SK-N-SH (cell line): ENCODE measurements at regions not wholly inside any gene's neighbourhood (a gene's known extent, or its start where the extent isn't known, plus 50 kb on each side); places are given as distances from the start of the nearest gene placed in this dataset.

Experiments used
- CTCF ChIA-PET: fragments of 300-600, 350-600 bp; formaldehyde crosslinking; extraction: SDS; loops from one replicate; lab custom pipeline; 2021; lab: Yijun Ruan, JAX
- POLR2A ChIA-PET: fragments of 350-600 bp; sonication (Branson Sonifier 250); formaldehyde crosslinking; extraction: SDS; loops from one replicate; lab custom pipeline; 2020; ENCODE audit warnings: antibody characterized with exemption, inconsistent platforms; lab: Yijun Ruan, JAX
- DNase-seq: peaks from one replicate; pipeline ENCODE4 v3.0.0; 2012
- H2AFZ ChIP-seq: fragments of 200-600 bp; sonication (generic); 2 replicates; pipeline ENCODE4 v1.8.1; 2016; ENCODE audit warnings: antibody characterized with exemption, mild to moderate bottlenecking, low read depth
- H3F3A ChIP-seq: fragments of 200-600 bp; sonication (generic); replicated peaks from 2 replicates; pipeline ENCODE3; 2016; ENCODE audit warnings: antibody characterized with exemption, mild to moderate bottlenecking; ENCODE audit not compliant: insufficient read depth
- H3K27ac ChIP-seq, 2 experiments: fragments of 200-500 bp in 1 of 2; fragments of 200-600 bp in 1 of 2; sonication (Bioruptor generic) in 1 of 2; sonication (generic), shearing (Covaris generic) in 1 of 2; 2 replicates each; pipeline versions ENCODE4 v1.5.1 to v1.6.1; 2014 to 2016; ENCODE audit warnings: low read depth in 2 of 2, inconsistent platforms in 1 of 2, low read length in 1 of 2, mild to moderate bottlenecking in 1 of 2, mixed read lengths in 1 of 2
- H3K27me3 ChIP-seq: fragments of 200-600 bp; sonication (generic), shearing (Covaris generic); 2 replicates; pipeline ENCODE4 v1.6.1; 2016; ENCODE audit warnings: mixed run types; ENCODE audit not compliant: insufficient read depth
- H3K36me3 ChIP-seq, 2 experiments: fragments of 200-500 bp in 1 of 2; fragments of 200-600 bp in 1 of 2; sonication (Bioruptor generic) in 1 of 2; sonication (generic) in 1 of 2; replicated peaks in 1 of 2; 2 replicates each; pipeline versions ENCODE3 to v1.5.1; 2014 to 2016; ENCODE audit warnings: low read length in 1 of 2, mild to moderate bottlenecking in 1 of 2; ENCODE audit not compliant: insufficient read depth in 2 of 2, control insufficient read depth in 1 of 2
- H3K4me1 ChIP-seq, 2 experiments: fragments of 200-500 bp in 1 of 2; fragments of 200-600 bp in 1 of 2; sonication (Bioruptor generic) in 1 of 2; sonication (generic), shearing (Covaris generic) in 1 of 2; 2 replicates each; pipeline versions ENCODE4 v1.5.1 to v1.6.1; 2014 to 2016; ENCODE audit warnings: low read depth in 1 of 2, low read length in 1 of 2, mixed run types in 1 of 2; ENCODE audit not compliant: insufficient read depth in 2 of 2, control insufficient read depth in 1 of 2
- H3K4me2 ChIP-seq: fragments of 200-600 bp; sonication (generic), shearing (Covaris generic); 2 replicates; pipeline ENCODE4 v1.6.1; 2017; ENCODE audit warnings: mixed run types
- H3K4me3 ChIP-seq, 2 experiments: fragments of 200-500 bp in 1 of 2; fragments of 200-600 bp in 1 of 2; sonication (Bioruptor generic) in 1 of 2; sonication (generic), shearing (Covaris generic) in 1 of 2; 2 replicates each; pipeline versions ENCODE4 v1.5.1 to v1.8.1; 2014 to 2016; ENCODE audit warnings: low read depth in 2 of 2, inconsistent platforms in 1 of 2, low read length in 1 of 2, mild to moderate bottlenecking in 1 of 2, mixed read lengths in 1 of 2, moderate library complexity in 1 of 2
- H3K79me2 ChIP-seq: fragments of 200-600 bp; sonication (generic); 2 replicates; pipeline ENCODE4 v1.8.1; 2017; ENCODE audit warnings: mild to moderate bottlenecking; ENCODE audit not compliant: insufficient read depth
- H3K9ac ChIP-seq: fragments of 200-600 bp; sonication (generic); 2 replicates; pipeline ENCODE4 v1.6.1; 2017; ENCODE audit warnings: mixed run types
- H3K9me2 ChIP-seq: fragments of 200-600 bp; sonication (generic); 2 replicates; pipeline ENCODE4 v1.6.1; 2017; ENCODE audit warnings: mixed run types
- H3K9me3 ChIP-seq: fragments of 200-600 bp; sonication (generic); 2 replicates; pipeline ENCODE4 v1.6.1; 2017; ENCODE audit warnings: mixed run types, mild to moderate bottlenecking, moderate library complexity
- H4K20me1 ChIP-seq: fragments of 200-600 bp; sonication (generic); 2 replicates; pipeline ENCODE4 v1.6.1; 2017; ENCODE audit warnings: mild to moderate bottlenecking, mixed run types; ENCODE audit not compliant: insufficient read depth
- EP300 ChIP-seq, 2 experiments: IDR thresholded peaks; 2 replicates each; pipeline versions ENCODE4 v1.4.0 to v1.6.1; 2012; ENCODE audit warnings: borderline replicate concordance in 1 of 2, low read depth in 1 of 2, low read length in 1 of 2
- JUND ChIP-seq: IDR thresholded peaks from 2 replicates; pipeline ENCODE4 v1.4.0; 2012
- MEF2A ChIP-seq: IDR thresholded peaks from 2 replicates; pipeline ENCODE4 v1.4.0; 2012; ENCODE audit warnings: low read depth, borderline replicate concordance
- NRF1 ChIP-seq: IDR thresholded peaks from 2 replicates; pipeline ENCODE4 v1.6.1; 2012; ENCODE audit warnings: low read depth, mild to moderate bottlenecking, low read length
- RAD21 ChIP-seq: IDR thresholded peaks from 2 replicates; pipeline ENCODE4 v1.6.1; 2012; ENCODE audit warnings: mild to moderate bottlenecking, low read length
- RCOR1 ChIP-seq: fragments of 150-350 bp; IDR thresholded peaks from 2 replicates; pipeline ENCODE4 v1.6.1; 2017; ENCODE audit warnings: antibody characterized with exemption, low read length
- SIN3A ChIP-seq: IDR thresholded peaks from 2 replicates; pipeline ENCODE4 v1.6.1; 2012; ENCODE audit warnings: low read depth, mild to moderate bottlenecking, low read length, moderate library complexity, borderline replicate concordance
- SMC3 ChIP-seq: IDR thresholded peaks from 2 replicates; pipeline ENCODE4 v1.6.1; 2012; ENCODE audit warnings: low read depth, low read length, improper control_type of control experiment
- TCF12 ChIP-seq: IDR thresholded peaks from 2 replicates; pipeline ENCODE4 v1.4.0; 2012
- TEAD4 ChIP-seq: IDR thresholded peaks from 2 replicates; pipeline ENCODE4 v1.4.0; 2012; ENCODE audit warnings: mild to moderate bottlenecking, borderline replicate concordance; ENCODE audit not compliant: insufficient read depth
- YY1 ChIP-seq: IDR thresholded peaks from 2 replicates; pipeline ENCODE4 v1.4.0; 2012; ENCODE audit warnings: low read depth, mild to moderate bottlenecking
- WGBS: methylation state at CpG from one replicate; pipeline ENCODE4 v1.1.6; 2017; ENCODE audit warnings: low lambda C conversion rate; 5-methylcytosine and 5-hydroxymethylcytosine counted together
- TF ChIP-seq, protein P1 (sequence below): IDR thresholded peaks from 2 replicates; pipeline ENCODE4 v1.6.1; 2012; ENCODE audit warnings: mild to moderate bottlenecking, low read depth, low read length, moderate library complexity
- TF ChIP-seq, protein P2 (sequence below): IDR thresholded peaks from 2 replicates; pipeline ENCODE4; 2012

DNA sequence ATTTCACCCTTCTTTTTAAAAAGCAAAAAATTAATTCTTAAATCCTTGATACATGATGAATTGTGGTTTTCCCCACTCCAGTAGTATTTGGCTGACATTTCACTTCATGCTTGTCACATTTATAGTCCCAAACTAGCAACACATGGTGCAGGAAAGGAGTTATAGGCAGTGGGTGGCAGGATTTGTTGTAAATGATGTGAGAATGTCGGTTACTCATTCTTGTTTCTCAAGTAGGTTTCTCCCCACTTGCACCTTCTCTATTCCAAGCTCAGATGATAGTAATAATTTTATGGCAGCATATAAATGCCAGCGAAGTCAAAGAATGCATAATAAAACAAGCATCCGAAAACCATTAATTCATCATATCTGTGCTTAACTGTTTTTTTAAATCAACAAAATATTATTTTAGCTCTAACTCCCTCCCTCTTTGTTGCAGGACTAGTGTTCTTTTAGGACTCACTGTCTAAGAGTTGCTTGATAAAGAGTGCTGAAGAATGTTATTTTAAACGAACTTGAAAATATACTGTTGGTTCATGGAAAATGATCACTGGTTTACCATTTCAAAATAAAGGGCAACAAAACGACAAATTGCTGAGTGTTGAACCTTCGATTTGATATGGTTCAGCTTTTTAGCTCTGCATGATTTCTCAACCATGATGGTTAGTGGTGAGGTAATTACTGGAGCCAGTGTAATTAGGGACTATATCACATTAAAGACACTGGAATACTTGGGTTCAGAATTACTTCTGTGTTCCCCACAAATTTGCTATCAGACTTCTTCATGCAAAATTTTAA is 88.1 kb upstream of the ADAMTSL1 start:
- no peaks in the 10 kb centered on the region for H3K79me2 ChIP-seq
- no peaks in the 10 kb centered on the region for H3K27me3 ChIP-seq
- ChIA-PET POLR2A (no interaction called here), CTCF (interaction anchor here (1.1 to 1.5 kb wide), 2 partner anchors 9 to 853 kb away, joined by 3 read pairs; no protein-coding TSS in a partner anchor)
- TF ChIP-seq NRF1 (no peak), EP300 (IDR thresholded peaks at IDR 0.05; ENCODE audit: borderline replicate concordance in 1 of 2, low read depth in 1 of 2, low read length in 1 of 2) (no peak), JUND (no peak)
- H3K9me2 ChIP-seq = no peaks in the 10 kb centered on the region
- no peaks in the 10 kb centered on the region for H3F3A ChIP-seq
- WGBS = 75% methylated on average over 6 of the region's 6 CpGs
- H3K4me1 ChIP-seq = no peaks in the 10 kb centered on the region
- no peaks in the 10 kb centered on the region for H4K20me1 ChIP-seq
- no peak overlapping the region for H3K27ac ChIP-seq
- H3K36me3 ChIP-seq = no peaks in the 10 kb centered on the region
- H3K4me3 ChIP-seq = no peak overlapping the region
- H3K4me2 ChIP-seq = no peak overlapping the region
- H3K9me3 ChIP-seq = no peaks in the 10 kb centered on the region
- H3K9ac ChIP-seq = no peak overlapping the region
- no peak overlapping the region for H2AFZ ChIP-seq
- no peak for DNase-seq

DNA sequence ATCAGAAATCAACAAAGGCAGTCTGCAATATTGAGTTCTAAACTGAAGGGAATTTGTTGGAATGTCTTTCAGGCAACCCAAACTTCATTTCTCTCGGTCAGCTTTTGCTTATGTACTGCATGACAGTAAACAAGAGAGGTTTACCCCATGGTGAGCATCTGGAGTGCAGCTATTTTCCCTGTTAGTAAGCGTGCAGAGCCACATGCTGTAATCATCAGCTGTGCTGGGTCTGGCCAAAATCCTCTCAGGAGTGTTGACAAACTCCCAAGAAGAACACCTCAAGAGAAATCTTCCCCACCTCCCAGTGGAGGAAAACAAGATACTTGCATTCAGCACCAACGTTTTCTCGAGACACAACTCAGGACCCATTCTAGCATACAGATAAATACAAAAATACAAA is 83.6 kb upstream of the ADAMTSL1 start:
- WGBS = 80% methylated on average over 4 of the region's 4 CpGs
- Histone ChIP-seq H2AFZ (no peak overlapping the region), H3K9ac (no peak overlapping the region), H4K20me1 (no peaks in the 10 kb centered on the region), H3K4me3 (no peak overlapping the region), H3F3A (peaks cover 22% of the 10 kb centered on the region), H3K36me3 (no peaks in the 10 kb centered on the region), H3K9me2 (no peaks in the 10 kb centered on the region), H3K4me2 (no peak overlapping the region), H3K4me1 (peaks cover 0 to 11% of the 10 kb centered on the region in 2 experiments; a peak in 2 of 4 replicates), H3K9me3 (no peaks in the 10 kb centered on the region), H3K27me3 (no peaks in the 10 kb centered on the region), H3K27ac (no peak overlapping the region), H3K79me2 (no peaks in the 10 kb centered on the region)
- DNase-seq = no peak
- TF ChIP-seq RCOR1 (no peak), YY1 (no peak), TEAD4 (no peak), SMC3 (no peak), RAD21 (no peak), TCF12 (no peak), MEF2A (no peak), SIN3A (no peak)
- TF ChIP-seq, protein P1, sequence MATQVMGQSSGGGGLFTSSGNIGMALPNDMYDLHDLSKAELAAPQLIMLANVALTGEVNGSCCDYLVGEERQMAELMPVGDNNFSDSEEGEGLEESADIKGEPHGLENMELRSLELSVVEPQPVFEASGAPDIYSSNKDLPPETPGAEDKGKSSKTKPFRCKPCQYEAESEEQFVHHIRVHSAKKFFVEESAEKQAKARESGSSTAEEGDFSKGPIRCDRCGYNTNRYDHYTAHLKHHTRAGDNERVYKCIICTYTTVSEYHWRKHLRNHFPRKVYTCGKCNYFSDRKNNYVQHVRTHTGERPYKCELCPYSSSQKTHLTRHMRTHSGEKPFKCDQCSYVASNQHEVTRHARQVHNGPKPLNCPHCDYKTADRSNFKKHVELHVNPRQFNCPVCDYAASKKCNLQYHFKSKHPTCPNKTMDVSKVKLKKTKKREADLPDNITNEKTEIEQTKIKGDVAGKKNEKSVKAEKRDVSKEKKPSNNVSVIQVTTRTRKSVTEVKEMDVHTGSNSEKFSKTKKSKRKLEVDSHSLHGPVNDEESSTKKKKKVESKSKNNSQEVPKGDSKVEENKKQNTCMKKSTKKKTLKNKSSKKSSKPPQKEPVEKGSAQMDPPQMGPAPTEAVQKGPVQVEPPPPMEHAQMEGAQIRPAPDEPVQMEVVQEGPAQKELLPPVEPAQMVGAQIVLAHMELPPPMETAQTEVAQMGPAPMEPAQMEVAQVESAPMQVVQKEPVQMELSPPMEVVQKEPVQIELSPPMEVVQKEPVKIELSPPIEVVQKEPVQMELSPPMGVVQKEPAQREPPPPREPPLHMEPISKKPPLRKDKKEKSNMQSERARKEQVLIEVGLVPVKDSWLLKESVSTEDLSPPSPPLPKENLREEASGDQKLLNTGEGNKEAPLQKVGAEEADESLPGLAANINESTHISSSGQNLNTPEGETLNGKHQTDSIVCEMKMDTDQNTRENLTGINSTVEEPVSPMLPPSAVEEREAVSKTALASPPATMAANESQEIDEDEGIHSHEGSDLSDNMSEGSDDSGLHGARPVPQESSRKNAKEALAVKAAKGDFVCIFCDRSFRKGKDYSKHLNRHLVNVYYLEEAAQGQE = no peak
- TF ChIP-seq, protein P2, sequence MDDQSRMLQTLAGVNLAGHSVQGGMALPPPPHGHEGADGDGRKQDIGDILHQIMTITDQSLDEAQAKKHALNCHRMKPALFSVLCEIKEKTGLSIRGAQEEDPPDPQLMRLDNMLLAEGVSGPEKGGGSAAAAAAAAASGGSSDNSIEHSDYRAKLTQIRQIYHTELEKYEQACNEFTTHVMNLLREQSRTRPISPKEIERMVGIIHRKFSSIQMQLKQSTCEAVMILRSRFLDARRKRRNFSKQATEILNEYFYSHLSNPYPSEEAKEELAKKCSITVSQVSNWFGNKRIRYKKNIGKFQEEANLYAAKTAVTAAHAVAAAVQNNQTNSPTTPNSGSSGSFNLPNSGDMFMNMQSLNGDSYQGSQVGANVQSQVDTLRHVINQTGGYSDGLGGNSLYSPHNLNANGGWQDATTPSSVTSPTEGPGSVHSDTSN = no peak
- ChIA-PET POLR2A (no interaction called here), CTCF (no interaction called here)
